SU-DHL-6 (cell line): ENCODE measurements at regions not wholly inside any gene's neighbourhood (a gene's known extent, or its start where the extent isn't known, plus 50 kb on each side); places are given as distances from the start of the nearest gene placed in this dataset.

ENCODE experiments used
- H2AFZ ChIP-seq: fragments of 200-600 bp; sonication (generic); 2 replicates; pipeline ENCODE4 v1.6.1; 2014; ENCODE audit warnings: low read depth, mild to moderate bottlenecking, moderate library complexity, mixed read lengths, antibody characterized with exemption, low read length; ENCODE audit not compliant: severe bottlenecking
- H3F3A ChIP-seq: fragments of 200-600 bp; shearing (Covaris generic); 2 replicates; pipeline ENCODE4 v1.6.0; 2016; ENCODE audit warnings: antibody characterized with exemption, mild to moderate bottlenecking; ENCODE audit not compliant: insufficient read depth
- H3K27ac ChIP-seq: fragments of 200-600 bp; sonication (generic); 2 replicates; pipeline ENCODE4 v1.5.1; 2016; ENCODE audit warnings: low read depth, mild to moderate bottlenecking, low read length, moderate library complexity, mixed read lengths
- H3K27me3 ChIP-seq: fragments of 200-600 bp; sonication (generic), shearing (Covaris generic); 2 replicates; pipeline ENCODE4 v1.6.0; 2014; ENCODE audit warnings: mild to moderate bottlenecking, low read length
- H3K36me3 ChIP-seq: fragments of 200-600 bp; sonication (generic); 2 replicates; pipeline ENCODE4 v1.6.1; 2014; ENCODE audit warnings: mild to moderate bottlenecking, low read length, mixed read lengths
- H3K4me2 ChIP-seq: fragments of 300-600, 200-600 bp; shearing (Covaris generic), sonication (generic); 2 replicates; pipeline ENCODE4 v1.6.0; 2014; ENCODE audit warnings: low read length, low read depth, mild to moderate bottlenecking; ENCODE audit not compliant: poor library complexity, severe bottlenecking
- H3K4me3 ChIP-seq: fragments of 200-600 bp; sonication (generic); 2 replicates; pipeline ENCODE4 v1.5.1; 2014; ENCODE audit warnings: antibody characterized with exemption, low read length, mild to moderate bottlenecking, mixed read lengths; ENCODE audit not compliant: insufficient read depth, poor library complexity, severe bottlenecking
- H3K79me2 ChIP-seq: fragments of 200-600 bp; sonication (generic); 2 replicates; pipeline ENCODE4 v1.6.1; 2014; ENCODE audit warnings: mild to moderate bottlenecking, low read length, moderate library complexity; ENCODE audit not compliant: insufficient read depth
- H3K9ac ChIP-seq: fragments of 200-600 bp; sonication (generic); 2 replicates; pipeline ENCODE4 v1.7.0; 2014; ENCODE audit warnings: mild to moderate bottlenecking, low read length
- H3K9me2 ChIP-seq: fragments of 200-600 bp; sonication (generic); replicated peaks from 2 replicates; pipeline ENCODE4 v1.6.1; 2014; ENCODE audit warnings: low read length; ENCODE audit not compliant: insufficient read depth
- H3K9me3 ChIP-seq: fragments of 200-600 bp; sonication (generic); 2 replicates; pipeline ENCODE4 v1.6.1; 2014; ENCODE audit warnings: low read length, mixed read lengths; ENCODE audit not compliant: insufficient read depth
- H4K20me1 ChIP-seq: fragments of 200-600 bp; sonication (generic); 2 replicates; pipeline ENCODE4 v1.6.1; 2014; ENCODE audit warnings: low read depth, mild to moderate bottlenecking, antibody characterized with exemption, low read length, moderate library complexity, mixed read lengths
- CTCF ChIP-seq: fragments of 200-600 bp; sonication (generic); IDR thresholded peaks from one replicate; pipeline ENCODE4 v1.5.1; 2017; ENCODE audit warnings: antibody characterized with exemption, mild to moderate bottlenecking, low read length, moderate library complexity; ENCODE audit not compliant: insufficient read depth, poor library complexity, severe bottlenecking
- EZH2phosphoT487 ChIP-seq: fragments of 200-600 bp; sonication (generic), shearing (Covaris generic); conservative IDR thresholded peaks from 2 replicates; pipeline ENCODE4 v1.6.1; 2018; ENCODE audit warnings: mild to moderate bottlenecking, antibody characterized with exemption, low read length, moderate library complexity, mixed read lengths

- Histone ChIP-seq H2AFZ (no peak overlapping the region), H4K20me1 (no peaks in the 10 kb centered on the region), H3F3A (no peaks in the 10 kb centered on the region), H3K9ac (no peak overlapping the region), H3K36me3 (no peaks in the 10 kb centered on the region), H3K9me2 (no peaks in the 10 kb centered on the region), H3K4me2 (no peak overlapping the region), H3K27ac (no peak overlapping the region), H3K27me3 (no peaks in the 10 kb centered on the region), H3K9me3 (no peaks in the 10 kb centered on the region), H3K4me3 (no peak overlapping the region), H3K79me2 (no peaks in the 10 kb centered on the region)
- no peak for TF ChIP-seq EZH2phosphoT487
- no peak for TF ChIP-seq CTCF
These were observed 606.4 kb upstream of the SALL1 start for GRCh38 chr16:51757505-51757904.

- no peaks in the 10 kb centered on the region for H3K36me3 ChIP-seq
These were observed 606.0 kb upstream of the SALL1 start for GRCh38 chr16:51757124-51757470.

GRCh38 chr16:51756447-51757123 lies 605.5 kb upstream of the SALL1 start:
- H3K4me3 ChIP-seq = no peak overlapping the region
- H3K9ac ChIP-seq = no peak overlapping the region
- no peaks in the 10 kb centered on the region for H3K9me3 ChIP-seq
- H3K79me2 ChIP-seq = no peaks in the 10 kb centered on the region
- H2AFZ ChIP-seq = no peak overlapping the region
- no peaks in the 10 kb centered on the region for H3K36me3 ChIP-seq
- no peaks in the 10 kb centered on the region for H4K20me1 ChIP-seq
- no peaks in the 10 kb centered on the region for H3K27me3 ChIP-seq
- H3K27ac ChIP-seq = no peak overlapping the region
- H3K4me2 ChIP-seq = no peak overlapping the region
- H3F3A ChIP-seq = no peaks in the 10 kb centered on the region
- no peaks in the 10 kb centered on the region; the same call in 1 of the 2 replicates for H3K9me2 ChIP-seq
- TF ChIP-seq EZH2phosphoT487 = no peak

More at GRCh38 chr16:51757124-51757470, 606.0 kb upstream of the SALL1 start:
- no peaks in the 10 kb centered on the region for H3K9me3 ChIP-seq
- no peaks in the 10 kb centered on the region; the same call in 1 of the 2 replicates for H3K9me2 ChIP-seq
- no peaks in the 10 kb centered on the region for H4K20me1 ChIP-seq
- H3K9ac ChIP-seq = no peak overlapping the region
- H3K27ac ChIP-seq = no peak overlapping the region
- H2AFZ ChIP-seq = no peak overlapping the region
- no peaks in the 10 kb centered on the region for H3K79me2 ChIP-seq
- no peak for TF ChIP-seq EZH2phosphoT487
- no peak for TF ChIP-seq CTCF
- H3F3A ChIP-seq = no peaks in the 10 kb centered on the region
- no peaks in the 10 kb centered on the region for H3K27me3 ChIP-seq
- no peak overlapping the region for H3K4me3 ChIP-seq
- H3K4me2 ChIP-seq = no peak overlapping the region

GRCh38 chr16:51755577-51756355 lies 604.7 kb upstream of the SALL1 start:
- H4K20me1 ChIP-seq = no peaks in the 10 kb centered on the region
- H2AFZ ChIP-seq = no peak overlapping the region
- no peak overlapping the region for H3K27ac ChIP-seq
- H3K9me3 ChIP-seq = no peaks in the 10 kb centered on the region
- no peaks in the 10 kb centered on the region for H3F3A ChIP-seq
- TF ChIP-seq CTCF = no peak
- no peaks in the 10 kb centered on the region for H3K27me3 ChIP-seq
- no peaks in the 10 kb centered on the region for H3K79me2 ChIP-seq
- no peak overlapping the region for H3K4me3 ChIP-seq
- H3K9ac ChIP-seq = no peak overlapping the region
- H3K4me2 ChIP-seq = no peak overlapping the region
- no peaks in the 10 kb centered on the region; the same call in 1 of the 2 replicates for H3K9me2 ChIP-seq
- H3K36me3 ChIP-seq = no peaks in the 10 kb centered on the region
